Natural killer cell treated with Interleukin-12 subunit alpha and Interleukin-12 subunit beta and Interleukin-15 and Interleukin-18, amount 100 ng/mL, for 72 hours (primary cell): ENCODE measurements at regions not wholly inside any gene's neighbourhood (a gene's known extent, or its start where the extent isn't known, plus 50 kb on each side); places are given as distances from the start of the nearest gene placed in this dataset.
"Not testable (repeated sequence)": the region's sequence is repeated elsewhere in the genome, so short reads cannot be mapped to it uniquely, and the experiment has no call there.

ENCODE experiments used
- ATAC-seq, 2 donors: fragments of 150-1000 bp; cut with Tn5 transposase in 1 of 2; sonication (Bioruptor Pico), chemical (Tn5 transposase) in 1 of 2; 2 replicates each; pipeline ENCODE4 v1.10.0; 2021
- DNase-seq: peaks from one replicate; pipeline ENCODE4 v3.0.0; 2022; ENCODE audit warnings: low spot score
- H3K27ac Mint-ChIP-seq, 2 donors: 1 replicate in 1 of 2; 2 replicates in 1 of 2; pipeline ENCODE4 v1.8.0; 2022; ENCODE audit warnings: mixed read lengths in 2 of 2, mild to moderate bottlenecking in 1 of 2, moderate library complexity in 1 of 2
- H3K27me3 Mint-ChIP-seq, 2 donors: 1 replicate in 1 of 2; 2 replicates in 1 of 2; pipeline ENCODE4 v1.8.0; 2022; ENCODE audit warnings: mixed read lengths in 2 of 2
- H3K36me3 Mint-ChIP-seq: one replicate; pipeline ENCODE4 v1.8.0; 2022; ENCODE audit warnings: mixed read lengths
- H3K4me1 Mint-ChIP-seq, 2 donors: 1 replicate in 1 of 2; 2 replicates in 1 of 2; pipeline ENCODE4 v1.8.0; 2022; ENCODE audit warnings: low read depth in 2 of 2, mixed read lengths in 2 of 2, mild to moderate bottlenecking in 1 of 2
- H3K4me3 Mint-ChIP-seq: one replicate; pipeline ENCODE4 v1.8.0; 2022; ENCODE audit warnings: mixed read lengths
- H3K9me3 Mint-ChIP-seq: 2 replicates; pipeline ENCODE4 v1.8.0; 2022; ENCODE audit warnings: mixed read lengths

GRCh38 chr7:66521675-66522074 lies 107.0 kb upstream of the KCTD7 start:
- no peaks in the 10 kb centered on the region for H3K36me3 Mint-ChIP-seq
- peaks cover 4 to 15% of the 10 kb centered on the region in 2 donors for H3K4me1 Mint-ChIP-seq
- no peaks in the 10 kb centered on the region for H3K27me3 Mint-ChIP-seq
- H3K4me3 Mint-ChIP-seq, result no peak overlapping the region
- H3K27ac Mint-ChIP-seq, result no peak overlapping the region
- ATAC-seq (no peak), DNase-seq (no peak)
- no peaks in the 10 kb centered on the region for H3K9me3 Mint-ChIP-seq

GRCh38 chr7:66522518-66522917 lies 106.2 kb upstream of the KCTD7 start:
- no peak overlapping the region for H3K4me3 Mint-ChIP-seq
- DNase-seq (no peak), ATAC-seq (peak in 1 of 2 donors; percentile 48)
- no peaks in the 10 kb centered on the region for H3K9me3 Mint-ChIP-seq
- peaks cover 4 to 15% of the 10 kb centered on the region in 2 donors for H3K4me1 Mint-ChIP-seq
- no peaks in the 10 kb centered on the region for H3K36me3 Mint-ChIP-seq
- H3K27ac Mint-ChIP-seq, result no peak overlapping the region
- no peaks in the 10 kb centered on the region for H3K27me3 Mint-ChIP-seq

DNA sequence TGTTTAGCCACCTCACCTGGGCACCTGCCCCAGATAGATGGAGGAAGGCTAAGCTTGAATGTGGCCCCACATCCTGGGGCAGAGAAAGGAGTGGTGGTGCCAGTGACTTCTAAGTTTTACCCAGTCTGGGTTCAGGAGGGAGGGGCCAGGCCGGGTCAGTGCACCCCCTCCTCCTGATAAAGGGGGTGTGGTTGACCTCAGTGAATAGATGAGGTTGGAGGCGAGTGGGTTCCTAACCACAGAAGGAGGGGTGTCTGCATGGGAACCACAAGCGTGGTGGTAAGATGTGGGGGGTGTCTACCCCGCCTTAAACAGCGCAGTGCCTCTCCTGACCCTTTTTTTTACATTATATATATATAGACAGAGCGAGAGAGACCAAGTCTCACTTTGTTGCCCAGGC lies 105.3 kb upstream of the KCTD7 start:
- Mint-ChIP-seq H3K27ac (no peak overlapping the region), H3K27me3 (no peaks in the 10 kb centered on the region), H3K4me1 (peaks cover 4 to 15% of the 10 kb centered on the region in 2 donors), H3K9me3 (no peaks in the 10 kb centered on the region), H3K4me3 (no peak overlapping the region), H3K36me3 (no peaks in the 10 kb centered on the region)
- DNase-seq, result no peak
- ATAC-seq, result peak in 1 of 2 donors; percentile 8

GRCh38 chr7:66524738-66525137 lies 103.9 kb upstream of the KCTD7 start:
- Mint-ChIP-seq H3K27me3 (no peaks in the 10 kb centered on the region), H3K4me3 (no peak overlapping the region), H3K27ac (no peak overlapping the region), H3K9me3 (no peaks in the 10 kb centered on the region), H3K36me3 (no peaks in the 10 kb centered on the region), H3K4me1 (peaks cover 4 to 15% of the 10 kb centered on the region in 2 donors)
- no peak for ATAC-seq
- DNase-seq, result no peak

- H3K36me3 Mint-ChIP-seq, H3K27ac Mint-ChIP-seq, DNase-seq, H3K4me3 Mint-ChIP-seq, H3K27me3 Mint-ChIP-seq, ATAC-seq, H3K9me3 Mint-ChIP-seq: not testable (repeated sequence)
- H3K4me1 Mint-ChIP-seq, result peaks cover 4 to 14% of the 10 kb centered on the region in 2 donors
Observed at GRCh38 chr7:66526782-66527181, 101.9 kb upstream of the KCTD7 start.

DNA sequence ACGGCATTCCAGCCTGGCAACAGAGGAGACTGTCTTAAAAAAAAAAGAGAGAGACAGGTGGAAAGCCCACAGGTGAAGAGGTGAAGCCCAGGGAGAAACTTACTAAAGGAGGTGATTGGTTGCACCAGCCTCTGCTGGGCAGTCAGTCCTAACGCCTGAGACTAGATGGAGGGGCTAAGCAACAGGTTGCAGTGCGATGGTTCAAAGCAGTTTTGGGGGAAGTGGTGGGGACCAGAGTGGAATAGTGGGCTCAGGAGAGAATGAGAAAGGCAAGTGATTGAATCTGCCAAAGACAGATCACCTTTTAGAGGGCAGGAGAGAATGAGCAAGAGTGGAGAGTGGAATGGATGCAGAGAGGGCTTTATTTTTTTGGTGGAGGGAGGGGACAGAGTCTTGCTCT lies 100.0 kb upstream of the KCTD7 start:
- peaks cover 0 to 5% of the 10 kb centered on the region in 2 donors for H3K4me1 Mint-ChIP-seq
- H3K36me3 Mint-ChIP-seq, result no peaks in the 10 kb centered on the region
- H3K27me3 Mint-ChIP-seq, result no peaks in the 10 kb centered on the region
- H3K4me3 Mint-ChIP-seq, result no peak overlapping the region
- ATAC-seq (no peak), DNase-seq (no peak)
- no peaks in the 10 kb centered on the region for H3K9me3 Mint-ChIP-seq
- H3K27ac Mint-ChIP-seq, result no peak overlapping the region

DNA sequence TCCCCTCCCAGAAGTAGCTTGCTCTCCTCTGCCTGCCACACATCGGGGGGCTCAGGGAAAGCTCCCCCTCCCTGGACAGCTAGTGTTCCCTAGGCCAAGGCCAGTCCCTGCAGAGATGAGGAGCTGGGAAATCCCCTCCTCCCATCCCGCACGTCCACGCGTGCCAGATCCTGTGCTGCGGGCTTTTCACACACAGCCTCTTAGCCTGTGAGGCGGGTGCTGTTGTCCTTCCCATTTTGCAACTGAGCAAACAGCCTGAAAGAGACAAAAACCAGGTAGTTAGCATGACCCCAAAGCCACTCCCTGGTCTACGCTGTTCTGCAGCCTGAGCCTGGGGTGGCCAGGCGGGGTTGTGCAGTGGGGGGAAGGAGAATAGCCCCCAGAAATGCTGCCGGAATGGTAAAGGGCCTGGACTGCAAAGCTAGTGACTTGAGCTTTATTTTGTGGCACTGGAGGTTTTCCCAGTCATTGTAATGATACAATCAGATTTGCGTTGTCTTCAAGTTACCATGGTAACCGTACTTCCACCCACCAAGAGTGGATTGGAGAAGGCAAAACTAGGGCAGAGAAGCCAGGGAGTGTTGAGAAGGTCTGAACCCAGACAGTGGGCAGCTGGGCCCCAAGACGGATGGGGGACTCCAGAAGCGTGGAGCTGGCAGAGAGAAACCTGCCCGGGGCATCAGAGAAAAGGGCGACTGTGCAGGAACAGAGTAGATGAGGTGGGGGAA lies 98.6 kb upstream of the KCTD7 start:
- no peaks in the 10 kb centered on the region for H3K4me1 Mint-ChIP-seq
- ATAC-seq (no peak), DNase-seq (no peak)
- H3K4me3 Mint-ChIP-seq, result no peak overlapping the region
- no peaks in the 10 kb centered on the region for H3K27me3 Mint-ChIP-seq
- H3K27ac Mint-ChIP-seq, result no peak overlapping the region
- H3K36me3 Mint-ChIP-seq, result no peaks in the 10 kb centered on the region
- no peaks in the 10 kb centered on the region for H3K9me3 Mint-ChIP-seq

DNA sequence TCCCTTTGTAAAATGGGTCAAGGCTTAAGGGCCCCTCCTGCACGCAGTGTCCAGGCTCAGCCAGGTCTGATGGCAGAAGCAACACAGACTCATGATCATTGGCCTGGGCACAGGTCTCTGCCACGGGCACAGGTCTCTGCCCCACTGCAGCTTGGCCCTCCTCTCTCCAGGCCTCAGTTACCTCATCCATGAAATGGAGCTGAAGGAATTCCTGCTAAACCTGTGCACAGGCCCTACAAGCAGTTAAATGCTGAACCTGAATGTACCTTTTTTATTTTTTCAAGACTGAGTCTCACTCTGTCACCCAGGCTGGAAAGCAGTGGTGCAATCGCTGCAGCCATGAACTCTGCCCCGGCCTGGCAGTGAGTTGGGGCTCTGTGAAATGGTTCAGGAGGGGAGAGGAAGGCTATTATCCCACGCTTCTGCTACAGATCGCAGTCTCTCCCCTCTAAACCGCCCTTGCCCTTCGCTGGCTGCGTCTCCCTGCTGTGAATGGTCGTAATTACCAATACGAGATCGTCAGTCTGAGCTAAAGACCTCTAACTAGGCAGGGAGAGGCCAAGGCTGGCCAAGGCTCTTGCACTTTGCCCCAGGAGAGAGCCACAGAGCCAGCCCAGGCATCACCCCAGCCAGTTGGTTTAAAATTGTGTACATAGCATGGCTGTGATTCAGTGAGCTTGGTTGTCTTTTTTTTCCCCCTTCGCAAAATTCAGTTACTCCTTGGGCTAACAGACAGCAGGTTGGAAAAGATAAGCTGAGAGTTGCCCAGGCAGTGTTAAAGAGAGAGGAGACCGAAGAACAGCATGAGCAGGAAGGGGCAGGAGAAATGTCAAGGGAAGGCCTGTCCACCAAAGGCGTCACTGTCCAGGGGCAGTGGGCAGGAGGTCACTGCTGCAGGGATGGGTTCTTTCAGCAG lies 93.0 kb upstream of the KCTD7 start:
- H3K9me3 Mint-ChIP-seq, result no peaks in the 10 kb centered on the region
- H3K36me3 Mint-ChIP-seq, result no peaks in the 10 kb centered on the region
- DNase-seq (no peak), ATAC-seq (no peak)
- H3K4me3 Mint-ChIP-seq, result no peak overlapping the region
- H3K27ac Mint-ChIP-seq, result no peak overlapping the region
- no peaks in the 10 kb centered on the region for H3K27me3 Mint-ChIP-seq
- H3K4me1 Mint-ChIP-seq, result no peaks in the 10 kb centered on the region

GRCh38 chr7:66537380-66537779 lies 91.3 kb upstream of the KCTD7 start:
- ATAC-seq (no peak), DNase-seq (no peak)
- no peaks in the 10 kb centered on the region for H3K9me3 Mint-ChIP-seq
- no peaks in the 10 kb centered on the region for H3K27me3 Mint-ChIP-seq
- peaks cover 0 to 5% of the 10 kb centered on the region in 2 donors for H3K4me1 Mint-ChIP-seq
- no peak overlapping the region for H3K4me3 Mint-ChIP-seq
- no peak overlapping the region for H3K27ac Mint-ChIP-seq
- H3K36me3 Mint-ChIP-seq, result no peaks in the 10 kb centered on the region

DNA sequence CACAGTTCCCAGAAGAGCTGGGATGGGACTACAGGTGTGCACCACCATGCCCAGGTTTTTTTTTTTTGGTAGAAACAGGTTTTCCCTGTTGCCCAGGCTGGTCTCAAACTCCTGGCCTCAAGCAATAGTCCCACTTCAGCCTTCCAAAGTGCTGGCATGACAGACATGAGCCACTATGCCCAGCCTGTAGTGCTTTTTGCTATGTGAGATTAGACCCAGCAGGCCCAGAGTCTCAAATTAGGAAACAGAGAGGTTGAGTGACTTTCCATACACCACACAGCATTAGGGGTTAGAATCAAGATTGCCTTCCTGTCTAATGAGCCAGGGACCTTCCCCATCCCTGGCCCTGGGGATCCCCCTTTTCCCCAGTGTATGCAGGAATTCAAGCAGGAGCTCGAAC lies 90.8 kb upstream of the KCTD7 start:
- no peaks in the 10 kb centered on the region for H3K36me3 Mint-ChIP-seq
- DNase-seq (no peak), ATAC-seq (no peak)
- no peak overlapping the region for H3K27ac Mint-ChIP-seq
- H3K27me3 Mint-ChIP-seq, result no peaks in the 10 kb centered on the region
- H3K9me3 Mint-ChIP-seq, result no peaks in the 10 kb centered on the region
- peaks cover 0 to 5% of the 10 kb centered on the region in 2 donors for H3K4me1 Mint-ChIP-seq
- no peak overlapping the region for H3K4me3 Mint-ChIP-seq

GRCh38 chr7:66539264-66539623 lies 89.4 kb upstream of the KCTD7 start:
- Mint-ChIP-seq H3K4me1 (peaks cover 0 to 5% of the 10 kb centered on the region in 2 donors), H3K36me3 (no peaks in the 10 kb centered on the region), H3K27me3 (no peaks in the 10 kb centered on the region), H3K4me3 (no peak overlapping the region), H3K27ac (no peak overlapping the region), H3K9me3 (no peaks in the 10 kb centered on the region)
- no peak for DNase-seq
- no peak for ATAC-seq

DNA sequence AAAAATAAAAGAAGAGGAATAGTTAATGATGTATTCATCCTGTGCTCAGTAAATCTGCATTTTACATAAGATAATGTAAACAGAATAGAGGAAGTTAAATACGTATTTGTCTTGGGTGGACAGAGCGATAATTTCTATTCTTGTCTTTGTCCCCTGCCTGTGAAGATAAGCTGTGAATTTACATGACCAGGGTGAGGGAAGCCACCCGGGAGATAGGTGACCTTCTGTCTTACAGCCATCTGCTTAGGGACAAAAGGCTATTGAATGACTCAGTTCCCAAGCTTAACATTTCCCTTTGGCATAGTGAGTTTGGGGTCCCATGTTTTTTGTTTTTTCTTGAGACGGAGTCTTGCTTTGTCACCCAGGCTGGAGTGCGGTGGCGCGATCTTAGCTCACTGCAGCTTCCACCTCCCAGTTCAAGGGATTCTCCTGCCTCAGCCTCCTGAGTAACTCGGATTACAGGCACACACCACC lies 88.7 kb upstream of the KCTD7 start:
- H3K4me3 Mint-ChIP-seq, result no peak overlapping the region
- ATAC-seq (no peak), DNase-seq (no peak)
- no peaks in the 10 kb centered on the region for H3K9me3 Mint-ChIP-seq
- peaks cover 0 to 5% of the 10 kb centered on the region in 2 donors for H3K4me1 Mint-ChIP-seq
- no peaks in the 10 kb centered on the region for H3K36me3 Mint-ChIP-seq
- no peaks in the 10 kb centered on the region for H3K27me3 Mint-ChIP-seq
- H3K27ac Mint-ChIP-seq, result no peak overlapping the region

DNA sequence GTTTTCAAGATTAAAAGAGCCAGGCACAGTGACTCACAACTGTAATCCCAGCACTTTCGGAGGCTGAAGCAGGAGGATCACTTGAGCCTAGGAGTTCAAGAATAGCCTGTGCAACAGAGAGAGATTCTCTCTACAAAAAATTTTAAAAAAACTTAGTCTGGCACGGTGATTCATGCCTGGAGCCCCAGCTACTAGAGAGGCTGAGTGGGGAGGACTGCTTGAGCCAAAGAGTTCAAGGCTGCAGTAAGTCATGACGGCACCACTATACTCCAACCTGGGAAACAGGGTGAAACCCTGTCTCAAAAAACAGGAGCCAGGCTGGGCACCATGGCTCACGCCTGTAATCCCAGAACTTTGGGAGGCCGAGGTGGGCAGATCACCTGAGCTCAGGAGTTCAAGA lies 86.6 kb upstream of the KCTD7 start:
- Mint-ChIP-seq H3K9me3 (no peaks in the 10 kb centered on the region), H3K36me3 (no peaks in the 10 kb centered on the region), H3K27me3 (no peaks in the 10 kb centered on the region), H3K4me3 (no peak overlapping the region), H3K4me1 (peaks cover 0 to 5% of the 10 kb centered on the region in 2 donors), H3K27ac (no peak overlapping the region)
- DNase-seq (no peak), ATAC-seq (no peak)

DNA sequence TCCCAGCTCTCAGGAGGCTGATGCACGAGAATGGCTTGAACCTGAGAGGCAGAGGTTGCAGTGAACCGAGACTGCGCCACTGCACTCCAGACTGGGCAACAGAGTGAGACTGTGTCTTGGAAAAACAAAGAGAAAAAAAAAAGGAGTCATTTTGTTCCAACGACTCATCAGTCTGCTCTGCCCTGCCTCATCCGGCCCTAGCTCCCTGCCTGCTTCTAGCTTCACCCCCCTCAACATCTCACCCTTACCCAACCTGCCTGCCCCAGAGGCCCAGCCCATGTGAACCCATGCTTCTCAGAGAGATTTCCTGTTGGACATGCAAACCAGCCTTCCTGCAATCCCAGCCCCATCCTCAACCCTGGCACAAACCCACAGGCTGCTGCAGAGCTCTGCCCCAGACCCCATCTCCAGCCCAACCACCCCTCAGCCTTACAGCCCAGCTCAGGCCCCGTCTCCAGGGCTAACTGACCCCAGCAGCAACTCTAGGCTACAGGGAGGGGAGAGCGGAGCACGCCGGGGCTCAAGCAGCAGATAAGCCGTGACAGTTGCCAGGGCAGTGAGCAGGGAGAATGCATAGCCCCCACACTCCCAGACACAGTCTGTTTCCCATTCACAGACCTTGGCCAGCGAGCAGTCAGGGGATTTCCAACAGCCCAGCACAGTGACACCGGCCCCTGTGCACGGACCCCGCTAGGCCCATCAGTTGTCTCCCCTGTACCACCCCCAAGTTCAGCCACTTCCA lies 86.0 kb upstream of the KCTD7 start:
- DNase-seq (no peak), ATAC-seq (peak; percentile 25 to 47)
- Mint-ChIP-seq H3K9me3 (no peaks in the 10 kb centered on the region), H3K27me3 (no peaks in the 10 kb centered on the region), H3K4me3 (no peak overlapping the region), H3K36me3 (no peaks in the 10 kb centered on the region), H3K4me1 (peaks cover 0 to 5% of the 10 kb centered on the region in 2 donors), H3K27ac (no peak overlapping the region)
